ENCODE measurements at regions not wholly inside any gene's neighbourhood (a gene's known extent, or its start where the extent isn't known, plus 50 kb on each side); places are given as distances from the start of the nearest gene placed in this dataset.

DNA sequence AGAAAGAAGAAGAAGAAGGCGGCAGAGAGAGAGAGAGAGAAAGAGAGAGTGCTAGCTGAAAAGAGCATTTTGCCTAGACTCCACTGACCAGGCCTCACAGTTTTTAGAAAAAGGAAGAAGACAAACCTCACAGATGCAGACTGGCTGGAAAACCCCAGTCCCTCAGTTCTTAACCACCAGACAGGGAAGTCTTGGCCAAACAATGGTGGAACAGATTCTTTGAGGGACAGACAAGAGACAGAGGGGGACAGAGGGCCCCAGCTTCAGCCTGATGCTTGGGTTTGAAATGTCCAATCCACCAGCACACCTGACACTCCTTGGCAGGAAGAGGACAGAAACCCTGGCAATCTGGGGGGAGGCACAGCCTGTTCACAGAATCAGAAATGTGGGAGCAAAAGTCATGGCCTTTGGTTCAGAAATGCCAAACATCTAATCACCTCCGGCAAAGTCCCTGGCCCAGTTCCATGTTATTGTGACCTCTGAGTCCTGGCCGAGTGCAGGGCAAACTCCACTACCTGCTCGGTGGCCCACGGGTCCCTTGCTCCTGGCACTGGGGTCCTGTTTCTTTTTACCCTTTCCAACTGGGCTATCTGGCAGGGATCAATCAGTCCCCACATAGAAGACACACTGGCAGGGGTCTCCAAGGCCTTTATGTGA is 235.2 kb downstream of the LY86 start:
- WGBS (ENCODE audit: extremely low coverage, insufficient coverage, insufficient read length), result no CpG with 5 or more reads among the region's 5 CpGs
- H4K12ac ChIP-seq (ENCODE audit: low read depth, low read length), result no peak overlapping the region
- H3K27ac ChIP-seq (ENCODE audit: low read depth, low read length), result no peak overlapping the region

GRCh38 chr6:6824381-6824780 is 235.9 kb downstream of the LY86 start:
- H3K23ac ChIP-seq (ENCODE audit: low read length), result no peak overlapping the region
- DNase-seq, result no peak

More for the DNA sequence above, 235.2 kb downstream of the LY86 start:
- H3K9me3 ChIP-seq (ENCODE audit: insufficient read depth, low read depth, low read length), result no peaks in the 10 kb centered on the region
- DNase-seq, result no peak
- no peak overlapping the region for H3K4me3 ChIP-seq (ENCODE audit: low read depth, low read length)
- H4K91ac ChIP-seq (ENCODE audit: low read depth, low read length), result no peak overlapping the region
- H4K8ac ChIP-seq (ENCODE audit: low read depth, low read length), result no peak overlapping the region
- no peak overlapping the region for H3K4me2 ChIP-seq (ENCODE audit: low read length)
- no peak overlapping the region for H3K14ac ChIP-seq (ENCODE audit: low read length)
- H3K23ac ChIP-seq (ENCODE audit: low read length), result no peak overlapping the region
- no peak overlapping the region for H2BK120ac ChIP-seq (ENCODE audit: insufficient read depth, low read length, poor library complexity)
- H2AFZ ChIP-seq (ENCODE audit: insufficient read depth, low read length, poor library complexity), result no peak overlapping the region
- no peak overlapping the region for H2AK5ac ChIP-seq (ENCODE audit: low read length)
- H3K79me1 ChIP-seq (ENCODE audit: low read length), result peaks cover 2% of the 10 kb centered on the region
- H3K36me3 ChIP-seq (ENCODE audit: control insufficient read depth in 1 of 2, insufficient read depth in 2 of 2, low read length in 2 of 2), result no peaks in the 10 kb centered on the region
- H2BK12ac ChIP-seq (ENCODE audit: low read length), result no peak overlapping the region
- H3K4me1 ChIP-seq (ENCODE audit: control insufficient read depth in 1 of 2, insufficient read depth in 2 of 2, low read length in 2 of 2), result peaks cover 3 to 7% of the 10 kb centered on the region in 2 experiments
- no peak overlapping the region for H3K4ac ChIP-seq (ENCODE audit: low read depth, low read length)
- no peaks in the 10 kb centered on the region for H3K79me2 ChIP-seq (ENCODE audit: control insufficient read depth, insufficient read depth, low read length, poor library complexity)
- no peak overlapping the region for H3K9ac ChIP-seq (ENCODE audit: low read length)
- no peaks in the 10 kb centered on the region for H3K27me3 ChIP-seq (ENCODE audit: insufficient read depth, low read length)
- H3K18ac ChIP-seq (ENCODE audit: low read length), result no peak overlapping the region
- no peak overlapping the region for H2BK5ac ChIP-seq (ENCODE audit: low read depth, low read length, poor library complexity)

GRCh38 chr6:6825193-6825784 is 236.8 kb downstream of the LY86 start:
- Histone ChIP-seq H4K12ac (ENCODE audit: low read depth, low read length) (no peak overlapping the region), H3K18ac (ENCODE audit: low read length) (no peak overlapping the region), H2AK5ac (ENCODE audit: low read length) (no peak overlapping the region), H3K4me3 (ENCODE audit: low read depth, low read length) (no peak overlapping the region), H3K14ac (ENCODE audit: low read length) (no peak overlapping the region), H3K4ac (ENCODE audit: low read depth, low read length) (no peak overlapping the region), H3K36me3 (ENCODE audit: control insufficient read depth in 1 of 2, insufficient read depth in 2 of 2, low read length in 2 of 2) (no peaks in the 10 kb centered on the region), H3K9me3 (ENCODE audit: insufficient read depth, low read depth, low read length) (no peaks in the 10 kb centered on the region), H2BK5ac (ENCODE audit: low read depth, low read length, poor library complexity) (no peak overlapping the region), H2BK120ac (ENCODE audit: insufficient read depth, low read length, poor library complexity) (no peak overlapping the region), H3K4me1 (ENCODE audit: control insufficient read depth in 1 of 2, insufficient read depth in 2 of 2, low read length in 2 of 2) (peaks cover 3 to 7% of the 10 kb centered on the region in 2 experiments), H3K23ac (ENCODE audit: low read length) (no peak overlapping the region), H3K79me1 (ENCODE audit: low read length) (peaks cover 2% of the 10 kb centered on the region), H4K91ac (ENCODE audit: low read depth, low read length) (no peak overlapping the region), H2BK12ac (ENCODE audit: low read length) (no peak overlapping the region), H3K27me3 (ENCODE audit: insufficient read depth, low read length) (no peaks in the 10 kb centered on the region), H3K9ac (ENCODE audit: low read length) (no peak overlapping the region), H3K4me2 (ENCODE audit: low read length) (no peak overlapping the region), H2AFZ (ENCODE audit: insufficient read depth, low read length, poor library complexity) (no peak overlapping the region), H3K27ac (ENCODE audit: low read depth, low read length) (no peak overlapping the region), H3K79me2 (ENCODE audit: control insufficient read depth, insufficient read depth, low read length, poor library complexity) (no peaks in the 10 kb centered on the region), H4K8ac (ENCODE audit: low read depth, low read length) (no peak overlapping the region)
- WGBS (ENCODE audit: extremely low coverage, insufficient coverage, insufficient read length), result no CpG with 5 or more reads among the region's 11 CpGs
- no peak for DNase-seq

More at GRCh38 chr6:6824381-6824780, 235.9 kb downstream of the LY86 start:
- Histone ChIP-seq H4K91ac (ENCODE audit: low read depth, low read length) (no peak overlapping the region), H3K27ac (ENCODE audit: low read depth, low read length) (no peak overlapping the region), H3K4me3 (ENCODE audit: low read depth, low read length) (no peak overlapping the region), H4K8ac (ENCODE audit: low read depth, low read length) (no peak overlapping the region), H3K18ac (ENCODE audit: low read length) (no peak overlapping the region), H3K4me2 (ENCODE audit: low read length) (no peak overlapping the region), H3K79me2 (ENCODE audit: control insufficient read depth, insufficient read depth, low read length, poor library complexity) (no peaks in the 10 kb centered on the region), H3K79me1 (ENCODE audit: low read length) (peaks cover 2% of the 10 kb centered on the region), H2BK5ac (ENCODE audit: low read depth, low read length, poor library complexity) (no peak overlapping the region), H3K14ac (ENCODE audit: low read length) (no peak overlapping the region), H3K4me1 (ENCODE audit: control insufficient read depth in 1 of 2, insufficient read depth in 2 of 2, low read length in 2 of 2) (peaks cover 3 to 7% of the 10 kb centered on the region in 2 experiments), H3K36me3 (ENCODE audit: control insufficient read depth in 1 of 2, insufficient read depth in 2 of 2, low read length in 2 of 2) (no peaks in the 10 kb centered on the region), H4K12ac (ENCODE audit: low read depth, low read length) (no peak overlapping the region), H2AK5ac (ENCODE audit: low read length) (no peak overlapping the region), H2BK12ac (ENCODE audit: low read length) (no peak overlapping the region), H2AFZ (ENCODE audit: insufficient read depth, low read length, poor library complexity) (no peak overlapping the region), H3K4ac (ENCODE audit: low read depth, low read length) (no peak overlapping the region), H3K27me3 (ENCODE audit: insufficient read depth, low read length) (no peaks in the 10 kb centered on the region), H3K9ac (ENCODE audit: low read length) (no peak overlapping the region), H3K9me3 (ENCODE audit: insufficient read depth, low read depth, low read length) (no peaks in the 10 kb centered on the region), H2BK120ac (ENCODE audit: insufficient read depth, low read length, poor library complexity) (no peak overlapping the region)
- no CpG with 5 or more reads among the region's 6 CpGs for WGBS (ENCODE audit: extremely low coverage, insufficient coverage, insufficient read length)

DNA sequence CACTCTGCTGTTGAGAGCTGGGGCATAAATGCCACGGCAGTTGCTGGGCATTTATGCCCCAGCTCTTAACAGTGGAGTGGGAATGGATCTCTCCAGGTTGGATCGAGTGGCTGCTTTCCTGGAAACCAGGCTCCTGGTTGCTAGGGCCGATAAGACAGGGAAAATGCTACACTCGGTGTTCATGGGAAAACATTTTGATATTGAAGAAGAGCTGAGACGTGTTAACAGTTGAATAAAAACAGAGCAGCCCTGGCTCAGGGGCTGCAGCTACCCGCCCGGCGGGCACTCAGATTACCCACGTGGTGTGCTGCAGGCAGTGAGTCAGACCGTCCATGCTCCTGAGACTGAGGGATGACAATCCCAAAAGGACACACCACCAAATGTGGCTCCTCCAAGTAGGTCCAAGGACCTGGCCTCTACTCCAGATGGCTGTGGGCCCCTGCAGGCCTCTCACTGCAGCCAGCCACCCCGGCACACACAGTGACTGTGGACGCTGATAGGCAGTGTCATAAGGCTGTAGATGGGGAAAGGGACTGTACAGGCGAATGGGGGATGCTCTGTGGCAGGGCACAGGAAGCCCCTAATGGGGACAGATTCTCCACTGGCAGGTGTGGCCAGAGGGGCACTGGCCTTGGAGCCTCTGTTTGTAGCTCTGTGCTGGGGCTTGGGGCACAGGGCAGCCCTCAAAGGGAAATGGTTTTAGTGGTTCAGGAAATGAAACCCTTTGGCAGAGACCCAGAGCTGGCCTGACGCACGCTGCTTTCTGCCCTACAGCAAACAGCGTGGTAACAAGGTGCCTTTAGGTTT is 237.8 kb downstream of the LY86 start:
- DNase-seq, result no peak
- Histone ChIP-seq H2BK12ac (ENCODE audit: low read length) (no peak overlapping the region), H2AK5ac (ENCODE audit: low read length) (no peak overlapping the region), H4K8ac (ENCODE audit: low read depth, low read length) (no peak overlapping the region), H3K27me3 (ENCODE audit: insufficient read depth, low read length) (no peaks in the 10 kb centered on the region), H3K79me1 (ENCODE audit: low read length) (peaks cover 2% of the 10 kb centered on the region), H4K91ac (ENCODE audit: low read depth, low read length) (no peak overlapping the region), H3K18ac (ENCODE audit: low read length) (no peak overlapping the region), H4K12ac (ENCODE audit: low read depth, low read length) (no peak overlapping the region), H3K9ac (ENCODE audit: low read length) (no peak overlapping the region), H3K4me3 (ENCODE audit: low read depth, low read length) (no peak overlapping the region), H3K27ac (ENCODE audit: low read depth, low read length) (no peak overlapping the region), H2AFZ (ENCODE audit: insufficient read depth, low read length, poor library complexity) (no peak overlapping the region), H3K4me2 (ENCODE audit: low read length) (no peak overlapping the region), H3K14ac (ENCODE audit: low read length) (no peak overlapping the region), H3K9me3 (ENCODE audit: insufficient read depth, low read depth, low read length) (no peaks in the 10 kb centered on the region), H3K4ac (ENCODE audit: low read depth, low read length) (no peak overlapping the region), H3K79me2 (ENCODE audit: control insufficient read depth, insufficient read depth, low read length, poor library complexity) (no peaks in the 10 kb centered on the region), H3K4me1 (ENCODE audit: control insufficient read depth in 1 of 2, insufficient read depth in 2 of 2, low read length in 2 of 2) (no peaks in the 10 kb centered on the region), H2BK5ac (ENCODE audit: low read depth, low read length, poor library complexity) (no peak overlapping the region), H2BK120ac (ENCODE audit: insufficient read depth, low read length, poor library complexity) (no peak overlapping the region), H3K23ac (ENCODE audit: low read length) (no peak overlapping the region), H3K36me3 (ENCODE audit: control insufficient read depth in 1 of 2, insufficient read depth in 2 of 2, low read length in 2 of 2) (no peaks in the 10 kb centered on the region)
- WGBS (ENCODE audit: extremely low coverage, insufficient coverage, insufficient read length), result no CpG with 5 or more reads among the region's 16 CpGs
